Mucosa of stomach (tissue), 1 donor: ENCODE measurements at regions not wholly inside any gene's neighbourhood (a gene's known extent, or its start where the extent isn't known, plus 50 kb on each side); places are given as distances from the start of the nearest gene placed in this dataset.

Source experiments
- H3K27me3 ChIP-seq: one replicate; pipeline ENCODE4 v1.7.0; 2013; ENCODE audit warnings: mild to moderate bottlenecking, low read length; ENCODE audit not compliant: control insufficient read depth, insufficient read depth
- H3K36me3 ChIP-seq: one replicate; pipeline ENCODE4 v1.7.0; 2013; ENCODE audit warnings: low read length; ENCODE audit not compliant: control insufficient read depth, insufficient read depth
- H3K4me1 ChIP-seq: one replicate; pipeline ENCODE4 v1.7.0; 2013; ENCODE audit warnings: mild to moderate bottlenecking, low read length; ENCODE audit not compliant: control insufficient read depth, insufficient read depth
- H3K4me3 ChIP-seq: one replicate; pipeline ENCODE4 v1.7.0; 2013; ENCODE audit warnings: low read length
- H3K9ac ChIP-seq: one replicate; pipeline ENCODE4 v1.7.0; 2013; ENCODE audit warnings: mild to moderate bottlenecking, low read length, moderate library complexity
- H3K9me3 ChIP-seq: one replicate; pipeline ENCODE4 v1.7.0; 2013; ENCODE audit warnings: mild to moderate bottlenecking, low read length, moderate library complexity; ENCODE audit not compliant: control insufficient read depth
- donor health status: Pancreatic carcinoma.

DNA sequence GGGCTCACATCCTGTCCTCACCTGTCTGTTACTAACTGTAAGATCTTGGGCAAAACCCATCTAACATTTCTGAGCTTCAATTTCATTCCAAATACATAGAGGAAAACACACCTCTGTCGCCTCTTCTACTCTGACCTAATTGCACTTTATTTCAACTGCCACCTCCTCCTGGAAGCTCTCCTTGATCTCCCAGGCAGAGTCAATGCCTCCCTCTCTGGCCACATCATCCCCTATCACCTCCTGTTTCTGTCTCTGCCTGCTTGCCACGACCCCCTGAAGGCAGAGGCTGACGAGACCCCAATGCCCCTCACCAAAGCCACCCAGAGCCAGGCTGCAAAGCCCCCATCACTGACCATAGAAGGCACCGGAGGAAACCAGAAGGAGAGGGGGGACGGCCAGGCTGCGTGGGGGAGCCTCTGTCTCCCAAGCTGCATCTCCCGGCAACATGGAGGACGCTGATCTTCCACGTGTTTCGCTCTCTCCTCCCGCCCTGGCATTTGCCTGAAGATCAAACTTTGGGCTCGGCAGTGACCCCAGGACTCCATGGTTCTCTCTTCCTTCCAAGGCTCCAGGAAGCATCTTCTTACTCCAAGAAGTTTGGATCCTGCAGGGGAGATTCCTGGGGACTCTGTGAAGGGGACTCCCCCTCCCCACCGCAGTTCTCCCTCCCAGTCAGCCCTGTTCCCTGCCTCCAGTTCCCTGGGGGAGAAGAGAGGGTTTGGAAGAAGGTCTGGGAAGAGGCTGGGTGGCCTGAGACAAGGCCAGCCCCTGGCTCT lies 50.1 kb upstream of the BCL11B start:
- H3K9ac ChIP-seq: no peak overlapping the region
- H3K27me3 ChIP-seq: peaks cover under 1% of the 10 kb centered on the region
- H3K36me3 ChIP-seq: no peaks in the 10 kb centered on the region
- no peaks in the 10 kb centered on the region for H3K9me3 ChIP-seq
- no peak overlapping the region for H3K4me3 ChIP-seq
- peaks cover 36% of the 10 kb centered on the region for H3K4me1 ChIP-seq
